ENCODE measurements at regions not wholly inside any gene's neighbourhood (a gene's known extent, or its start where the extent isn't known, plus 50 kb on each side); places are given as distances from the start of the nearest gene placed in this dataset.
A peak's percentile ranks its signal among the peaks of the same experiment; 100 is the strongest.

- no peaks in the 10 kb centered on the region for H3K9me2 ChIP-seq (ENCODE audit: insufficient read depth, low read length)
- H3K36me3 ChIP-seq (ENCODE audit: insufficient read depth, low read length), result no peaks in the 10 kb centered on the region
- no peak for TF ChIP-seq EZH2phosphoT487 (IDR thresholded peaks at IDR 0.05; ENCODE audit: borderline replicate concordance, low read depth, low read length)
- TF ChIP-seq, protein P1, sequence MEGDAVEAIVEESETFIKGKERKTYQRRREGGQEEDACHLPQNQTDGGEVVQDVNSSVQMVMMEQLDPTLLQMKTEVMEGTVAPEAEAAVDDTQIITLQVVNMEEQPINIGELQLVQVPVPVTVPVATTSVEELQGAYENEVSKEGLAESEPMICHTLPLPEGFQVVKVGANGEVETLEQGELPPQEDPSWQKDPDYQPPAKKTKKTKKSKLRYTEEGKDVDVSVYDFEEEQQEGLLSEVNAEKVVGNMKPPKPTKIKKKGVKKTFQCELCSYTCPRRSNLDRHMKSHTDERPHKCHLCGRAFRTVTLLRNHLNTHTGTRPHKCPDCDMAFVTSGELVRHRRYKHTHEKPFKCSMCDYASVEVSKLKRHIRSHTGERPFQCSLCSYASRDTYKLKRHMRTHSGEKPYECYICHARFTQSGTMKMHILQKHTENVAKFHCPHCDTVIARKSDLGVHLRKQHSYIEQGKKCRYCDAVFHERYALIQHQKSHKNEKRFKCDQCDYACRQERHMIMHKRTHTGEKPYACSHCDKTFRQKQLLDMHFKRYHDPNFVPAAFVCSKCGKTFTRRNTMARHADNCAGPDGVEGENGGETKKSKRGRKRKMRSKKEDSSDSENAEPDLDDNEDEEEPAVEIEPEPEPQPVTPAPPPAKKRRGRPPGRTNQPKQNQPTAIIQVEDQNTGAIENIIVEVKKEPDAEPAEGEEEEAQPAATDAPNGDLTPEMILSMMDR (conservative IDR thresholded peaks at IDR 0.05; ENCODE audit: low read length), result no peak
- no peaks in the 10 kb centered on the region for H3K9me3 ChIP-seq (ENCODE audit: low read length)
- no peak overlapping the region for H2AFZ ChIP-seq (ENCODE audit: low read length)
- no peaks in the 10 kb centered on the region for H4K20me1 ChIP-seq (ENCODE audit: insufficient read depth, low read length)
- no peak overlapping the region for H3K4me2 ChIP-seq (ENCODE audit: low read length)
- H3K79me2 ChIP-seq (ENCODE audit: insufficient read depth, low read depth, low read length), result no peaks in the 10 kb centered on the region
- no TSS peak for BruUV-seq (replicated peaks)
- intact Hi-C loops (cut with micrococcal nuclease; ENCODE audit: unreplicated experiment), result no loop called here
- no peak for DNase-seq (ENCODE audit: low spot score)
- ChIA-PET CTCF (ENCODE audit: unreplicated experiment) (no interaction called here), POLR2A (no interaction called here)
- H3K4me1 ChIP-seq (ENCODE audit: insufficient read depth, low read length, poor library complexity, severe bottlenecking), result no peaks in the 10 kb centered on the region
- H3K4me3 ChIP-seq (ENCODE audit: low read depth, low read length, poor library complexity, severe bottlenecking), result no peak overlapping the region
- H3K27ac ChIP-seq (ENCODE audit: low read depth, low read length, poor library complexity, severe bottlenecking), result no peak overlapping the region
Observed at GRCh38 chr20:11197851-11198250, 524.1 kb upstream of the JAG1 start.

- H3K9me3 ChIP-seq (ENCODE audit: low read length), result no peaks in the 10 kb centered on the region
- H3K4me2 ChIP-seq (ENCODE audit: low read length), result no peak overlapping the region
- BruUV-seq (replicated peaks), result no TSS peak
- no peaks in the 10 kb centered on the region for H4K20me1 ChIP-seq (ENCODE audit: insufficient read depth, low read length)
- no peak overlapping the region for H2AFZ ChIP-seq (ENCODE audit: low read length)
- no peak for DNase-seq (ENCODE audit: low spot score)
- TF ChIP-seq, protein P1 (conservative IDR thresholded peaks at IDR 0.05; ENCODE audit: low read length), result no peak
- no peak for TF ChIP-seq EZH2phosphoT487 (IDR thresholded peaks at IDR 0.05; ENCODE audit: borderline replicate concordance, low read depth, low read length)
- no peaks in the 10 kb centered on the region for H3K9me2 ChIP-seq (ENCODE audit: insufficient read depth, low read length)
- POLR2A ChIA-PET, result no interaction called here
- CTCF ChIA-PET (ENCODE audit: unreplicated experiment), result no interaction called here
- no peaks in the 10 kb centered on the region for H3K36me3 ChIP-seq (ENCODE audit: insufficient read depth, low read length)
- no peak overlapping the region for H3K27ac ChIP-seq (ENCODE audit: low read depth, low read length, poor library complexity, severe bottlenecking)
- intact Hi-C loops (cut with micrococcal nuclease; ENCODE audit: unreplicated experiment), result loop anchor here (10.0 kb wide), 1 partner anchor 646 kb away; no protein-coding TSS in a partner anchor
- no peaks in the 10 kb centered on the region for H3K79me2 ChIP-seq (ENCODE audit: insufficient read depth, low read depth, low read length)
- H3K4me3 ChIP-seq (ENCODE audit: low read depth, low read length, poor library complexity, severe bottlenecking), result no peak overlapping the region
- H3K4me1 ChIP-seq (ENCODE audit: insufficient read depth, low read length, poor library complexity, severe bottlenecking), result no peaks in the 10 kb centered on the region
Observed at GRCh38 chr20:11200423-11200822, 526.6 kb upstream of the JAG1 start.

GRCh38 chr20:11204926-11205768 lies 531.3 kb upstream of the JAG1 start:
- no peaks in the 10 kb centered on the region for H3K9me3 ChIP-seq (ENCODE audit: low read length)
- no peak for TF ChIP-seq EZH2phosphoT487 (IDR thresholded peaks at IDR 0.05; ENCODE audit: borderline replicate concordance, low read depth, low read length)
- TF ChIP-seq, protein P1 (conservative IDR thresholded peaks at IDR 0.05; ENCODE audit: low read length), result peak; percentile 84
- intact Hi-C loops (cut with micrococcal nuclease; ENCODE audit: unreplicated experiment), result loop anchor here (10.0 kb wide), 1 partner anchor 650 kb away; no protein-coding TSS in a partner anchor
- no peaks in the 10 kb centered on the region for H4K20me1 ChIP-seq (ENCODE audit: insufficient read depth, low read length)
- H3K4me2 ChIP-seq (ENCODE audit: low read length), result no peak overlapping the region
- BruUV-seq (replicated peaks), result no TSS peak
- H3K79me2 ChIP-seq (ENCODE audit: insufficient read depth, low read depth, low read length), result no peaks in the 10 kb centered on the region
- no peaks in the 10 kb centered on the region for H3K36me3 ChIP-seq (ENCODE audit: insufficient read depth, low read length)
- H3K4me1 ChIP-seq (ENCODE audit: insufficient read depth, low read length, poor library complexity, severe bottlenecking), result no peaks in the 10 kb centered on the region
- no peak overlapping the region for H3K27ac ChIP-seq (ENCODE audit: low read depth, low read length, poor library complexity, severe bottlenecking)
- POLR2A ChIA-PET, result no interaction called here
- 0 out of 2 replicates have a peak overlapping the region, but pooled peaks have one; percentile 30 for H2AFZ ChIP-seq (ENCODE audit: low read length)
- peak; percentile 50 for DNase-seq (ENCODE audit: low spot score)
- H3K9me2 ChIP-seq (ENCODE audit: insufficient read depth, low read length), result no peaks in the 10 kb centered on the region
- H3K4me3 ChIP-seq (ENCODE audit: low read depth, low read length, poor library complexity, severe bottlenecking), result no peak overlapping the region
- CTCF ChIA-PET (ENCODE audit: unreplicated experiment), result no interaction called here
